A673 (cell line): ENCODE measurements at regions not wholly inside any gene's neighbourhood (a gene's known extent, or its start where the extent isn't known, plus 50 kb on each side); places are given as distances from the start of the nearest gene placed in this dataset.

Source experiments
- BruUV-seq: library from RNA; stranded (reverse); fragments of 400-500 nt; replicated peaks from 2 replicates; lab custom pipeline; 2021; lab: Mats Ljungman, UMichigan
- CTCF ChIA-PET: fragments of 300-600 bp; sonication (Branson Sonifier 250); formaldehyde crosslinking; loops from one replicate; lab custom pipeline; 2022; ENCODE audit warnings: antibody characterized with exemption; lab: Charles Lee
- POLR2A ChIA-PET: fragments of 300-600 bp; sonication (Branson Sonifier 250); formaldehyde crosslinking; loops from one replicate; lab custom pipeline; 2022; ENCODE audit warnings: antibody characterized with exemption; ENCODE audit not compliant: low non-redundant PET; lab: Charles Lee
- DNase-seq: peaks from one replicate; pipeline ENCODE4 v3.0.0-alpha.2; 2015; ENCODE audit warnings: low spot score
- H3K27ac ChIP-seq: fragments of 200-600 bp; sonication (generic); 2 replicates; pipeline ENCODE4 v1.5.1; 2016; ENCODE audit warnings: mixed run types, low read depth, mild to moderate bottlenecking, mixed read lengths, antibody characterized with exemption, low read length; ENCODE audit not compliant: poor library complexity, severe bottlenecking
- H3K27me3 ChIP-seq: fragments of 200-600 bp; sonication (generic); replicated peaks from 2 replicates; pipeline ENCODE4 v1.6.1; 2017; ENCODE audit warnings: mixed run types, low read depth, mild to moderate bottlenecking, mixed read lengths, antibody characterized with exemption, low read length; ENCODE audit not compliant: insufficient read depth, poor library complexity
- H3K36me3 ChIP-seq: fragments of 200-600 bp; sonication (generic); 2 replicates; pipeline ENCODE4 v1.6.1; 2016; ENCODE audit warnings: mixed run types, mild to moderate bottlenecking, mixed read lengths, antibody characterized with exemption, low read length; ENCODE audit not compliant: insufficient read depth, poor library complexity, severe bottlenecking
- H3K4me1 ChIP-seq: fragments of 200-600 bp; sonication (generic); 2 replicates; pipeline ENCODE4 v1.6.1; 2017; ENCODE audit warnings: mixed run types, mild to moderate bottlenecking, mixed read lengths, antibody characterized with exemption, low read length; ENCODE audit not compliant: insufficient read depth, poor library complexity, severe bottlenecking
- H3K4me3 ChIP-seq: fragments of 200-600 bp; sonication (generic); 2 replicates; pipeline ENCODE4 v1.5.1; 2016; ENCODE audit warnings: low read depth, mixed run types, mild to moderate bottlenecking, mixed read lengths, low read length; ENCODE audit not compliant: poor library complexity, severe bottlenecking
- H3K9me3 ChIP-seq: fragments of 200-600 bp; sonication (generic); 2 replicates; pipeline ENCODE4 v1.6.1; 2016; ENCODE audit warnings: mixed run types, low read depth, mild to moderate bottlenecking, mixed read lengths, antibody characterized with exemption, low read length; ENCODE audit not compliant: poor library complexity, severe bottlenecking
- EZH2 ChIP-seq: fragments of 200-600 bp; sonication (generic); IDR thresholded peaks from 2 replicates; pipeline ENCODE4 v1.6.1; 2017; ENCODE audit warnings: borderline replicate concordance, low read depth, mild to moderate bottlenecking, mixed read lengths, antibody characterized with exemption, low read length; ENCODE audit not compliant: poor library complexity, severe bottlenecking
- intact Hi-C: fragments of 100-400 bp; cut with micrococcal nuclease; formaldehyde crosslinking; loops from one replicate; pipeline ENCODE4 v1.10.0; 2022; ENCODE audit not compliant: unreplicated experiment
- TF ChIP-seq, protein P1 (sequence below): fragments of 300-800, 200-600 bp; sonication (generic); conservative IDR thresholded peaks from 2 replicates; pipeline ENCODE4 v1.5.1; 2017; ENCODE audit warnings: low read depth, mild to moderate bottlenecking, antibody characterized with exemption, low read length, moderate library complexity, mixed read lengths

DNA sequence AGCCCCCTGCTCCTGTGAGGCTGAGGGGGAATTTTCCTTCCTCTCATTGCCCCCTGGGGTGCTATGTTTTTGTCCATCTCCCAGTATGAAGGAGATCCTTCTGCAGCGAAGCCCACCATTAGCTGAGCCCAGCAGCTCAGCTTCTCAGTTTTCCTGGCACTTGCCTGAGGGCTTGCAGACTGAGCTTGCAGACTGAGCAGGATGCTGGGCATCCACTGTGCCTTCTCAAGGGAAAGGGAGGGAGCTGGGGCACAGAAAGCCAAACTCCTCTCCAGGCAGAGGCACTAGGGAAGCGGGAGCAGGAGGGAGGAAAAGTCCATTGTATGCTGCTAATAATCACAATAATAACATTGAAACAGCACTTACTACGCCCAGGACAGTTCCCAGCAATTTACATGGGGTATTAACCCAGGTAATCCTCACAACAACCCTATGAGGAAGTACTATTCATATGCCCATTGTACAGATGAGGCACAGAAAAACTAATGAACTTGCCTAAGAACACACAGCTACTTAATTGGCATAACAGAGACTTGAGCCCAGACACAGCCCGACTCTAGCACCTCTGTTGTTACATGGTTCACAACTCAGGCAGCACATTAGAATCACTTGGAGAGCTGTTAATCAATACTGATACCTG is 86.9 kb upstream of the SSBP2 start:
- CTCF ChIA-PET = interaction anchor here (0.6 kb wide), 1 partner anchor 185 kb away, joined by 4 read pairs; no protein-coding TSS in a partner anchor

DNA sequence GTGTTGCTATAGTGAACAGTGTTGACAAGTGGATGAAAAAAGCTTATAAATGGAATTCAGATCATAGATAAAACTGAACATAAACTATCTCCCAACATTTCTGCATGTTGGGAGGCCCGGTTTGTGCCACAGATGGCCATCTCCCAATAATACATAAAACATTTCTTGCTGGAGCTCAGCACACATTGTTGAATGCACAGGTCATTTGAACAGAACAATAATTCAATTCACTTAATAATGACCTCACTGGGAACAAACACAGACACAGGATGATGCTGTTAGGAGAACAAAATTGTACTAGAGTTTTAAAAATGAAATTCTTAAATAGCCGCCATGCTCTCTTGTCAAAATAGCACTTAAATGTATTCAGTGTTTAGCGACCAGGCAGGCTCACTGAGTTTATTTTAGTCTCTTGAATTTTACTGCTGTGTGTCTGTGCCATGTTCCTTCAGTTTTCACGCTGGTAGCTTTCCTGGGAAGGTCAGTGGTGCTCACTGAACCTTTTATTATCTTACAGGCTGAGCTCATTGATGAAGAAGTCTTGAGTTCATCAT is 85.0 kb upstream of the SSBP2 start:
- TF ChIP-seq EZH2 = no peak
- TF ChIP-seq, protein P1, sequence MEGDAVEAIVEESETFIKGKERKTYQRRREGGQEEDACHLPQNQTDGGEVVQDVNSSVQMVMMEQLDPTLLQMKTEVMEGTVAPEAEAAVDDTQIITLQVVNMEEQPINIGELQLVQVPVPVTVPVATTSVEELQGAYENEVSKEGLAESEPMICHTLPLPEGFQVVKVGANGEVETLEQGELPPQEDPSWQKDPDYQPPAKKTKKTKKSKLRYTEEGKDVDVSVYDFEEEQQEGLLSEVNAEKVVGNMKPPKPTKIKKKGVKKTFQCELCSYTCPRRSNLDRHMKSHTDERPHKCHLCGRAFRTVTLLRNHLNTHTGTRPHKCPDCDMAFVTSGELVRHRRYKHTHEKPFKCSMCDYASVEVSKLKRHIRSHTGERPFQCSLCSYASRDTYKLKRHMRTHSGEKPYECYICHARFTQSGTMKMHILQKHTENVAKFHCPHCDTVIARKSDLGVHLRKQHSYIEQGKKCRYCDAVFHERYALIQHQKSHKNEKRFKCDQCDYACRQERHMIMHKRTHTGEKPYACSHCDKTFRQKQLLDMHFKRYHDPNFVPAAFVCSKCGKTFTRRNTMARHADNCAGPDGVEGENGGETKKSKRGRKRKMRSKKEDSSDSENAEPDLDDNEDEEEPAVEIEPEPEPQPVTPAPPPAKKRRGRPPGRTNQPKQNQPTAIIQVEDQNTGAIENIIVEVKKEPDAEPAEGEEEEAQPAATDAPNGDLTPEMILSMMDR = no peak
- no peak for DNase-seq
- Histone ChIP-seq H3K36me3 (no peaks in the 10 kb centered on the region), H3K9me3 (no peaks in the 10 kb centered on the region), H3K27me3 (no peaks in the 10 kb centered on the region), H3K4me1 (no peaks in the 10 kb centered on the region), H3K27ac (no peak overlapping the region), H3K4me3 (no peak overlapping the region)
- intact Hi-C loops = no loop called here
- ChIA-PET POLR2A (no interaction called here), CTCF (no interaction called here)
- BruUV-seq = no TSS peak

More for the DNA sequence above, 86.9 kb upstream of the SSBP2 start:
- no peak for DNase-seq
- no TSS peak for BruUV-seq
- Histone ChIP-seq H3K9me3 (no peaks in the 10 kb centered on the region), H3K4me1 (peaks cover under 1% of the 10 kb centered on the region), H3K27me3 (no peaks in the 10 kb centered on the region), H3K4me3 (no peak overlapping the region), H3K27ac (no peak overlapping the region), H3K36me3 (no peaks in the 10 kb centered on the region)
- POLR2A ChIA-PET = no interaction called here
- TF ChIP-seq, protein P1 = no peak
- no peak for TF ChIP-seq EZH2
- intact Hi-C loops = no loop called here

DNA sequence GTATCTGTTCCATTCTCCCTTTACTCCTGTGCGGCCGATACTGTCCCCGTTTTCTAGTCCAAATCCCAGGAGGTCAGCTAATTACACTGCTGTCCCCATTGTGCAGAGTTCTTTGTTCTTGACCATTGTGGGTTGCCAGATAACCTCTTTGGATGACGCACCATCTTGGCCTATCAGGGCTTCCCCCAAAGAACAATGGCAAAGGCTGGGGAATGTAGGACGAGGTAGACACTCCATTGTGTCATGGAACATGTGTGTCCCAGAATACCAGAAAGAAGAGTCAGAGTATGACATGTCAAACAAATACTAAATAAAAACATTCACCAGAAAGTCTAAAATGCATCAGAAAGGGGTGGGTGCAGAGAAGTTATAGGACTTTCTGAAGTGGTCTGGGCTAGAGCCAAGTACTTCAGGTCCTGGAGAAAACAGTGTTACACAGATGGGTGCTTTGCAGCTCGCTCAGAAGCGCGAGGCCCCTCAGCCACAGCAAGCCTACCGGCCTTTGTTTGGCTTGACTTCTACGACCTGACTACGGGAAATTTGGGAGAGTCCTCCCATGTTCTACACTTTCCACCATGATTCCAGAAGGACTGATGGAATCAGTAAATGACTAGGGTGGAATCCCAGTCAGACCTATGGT is 83.2 kb upstream of the SSBP2 start:
- no peaks in the 10 kb centered on the region for H3K36me3 ChIP-seq
- no peak overlapping the region for H3K27ac ChIP-seq
- ChIA-PET POLR2A (no interaction called here), CTCF (no interaction called here)
- DNase-seq = no peak
- BruUV-seq = no TSS peak
- no peak overlapping the region for H3K4me3 ChIP-seq
- TF ChIP-seq, protein P1 = no peak
- no peak for TF ChIP-seq EZH2
- no peaks in the 10 kb centered on the region for H3K27me3 ChIP-seq
- intact Hi-C loops = no loop called here
- no peaks in the 10 kb centered on the region for H3K9me3 ChIP-seq
- H3K4me1 ChIP-seq = no peaks in the 10 kb centered on the region
